OCI-LY1 (cell line): ENCODE measurements at regions not wholly inside any gene's neighbourhood (a gene's known extent, or its start where the extent isn't known, plus 50 kb on each side); places are given as distances from the start of the nearest gene placed in this dataset.

Experiments used
- H2AFZ ChIP-seq: fragments of 200-600 bp; sonication (generic), shearing (Covaris generic); 2 replicates; pipeline ENCODE4 v1.6.0; 2014; ENCODE audit warnings: antibody characterized with exemption, mild to moderate bottlenecking, low read length
- H3F3A ChIP-seq: fragments of 200-600 bp; sonication (generic), shearing (Covaris generic); 2 replicates; pipeline ENCODE4 v1.6.0; 2014; ENCODE audit warnings: mild to moderate bottlenecking, antibody characterized with exemption, low read length, moderate library complexity; ENCODE audit not compliant: insufficient read depth
- H3K27ac ChIP-seq: fragments of 200-600 bp; sonication (generic); 2 replicates; pipeline ENCODE4 v1.5.1; 2014; ENCODE audit warnings: low read length, mixed run types, mild to moderate bottlenecking, low read depth; ENCODE audit not compliant: poor library complexity, severe bottlenecking
- H3K27me3 ChIP-seq: fragments of 200-600 bp; sonication (generic); 2 replicates; pipeline ENCODE4 v1.6.0; 2014; ENCODE audit warnings: antibody characterized with exemption, mild to moderate bottlenecking, low read length, moderate library complexity; ENCODE audit not compliant: insufficient read depth
- H3K36me3 ChIP-seq: fragments of 200-600 bp; sonication (generic); 2 replicates; pipeline ENCODE4 v1.6.1; 2014; ENCODE audit warnings: mild to moderate bottlenecking, antibody characterized with exemption, low read length, moderate library complexity, mixed read lengths; ENCODE audit not compliant: insufficient read depth
- H3K4me1 ChIP-seq: fragments of 200-600 bp; sonication (generic); 2 replicates; pipeline ENCODE4 v1.5.1; 2014; ENCODE audit warnings: mild to moderate bottlenecking, low read length, moderate library complexity; ENCODE audit not compliant: insufficient read depth, severe bottlenecking
- H3K4me2 ChIP-seq: fragments of 200-600 bp; sonication (generic), shearing (Covaris generic); 2 replicates; pipeline ENCODE4 v1.6.1; 2014; ENCODE audit warnings: low read length
- H3K4me3 ChIP-seq: fragments of 200-600 bp; sonication (generic); 2 replicates; pipeline ENCODE4 v1.5.1; 2014; ENCODE audit warnings: low read length, low read depth, mild to moderate bottlenecking, mixed read lengths; ENCODE audit not compliant: poor library complexity, severe bottlenecking
- H3K79me2 ChIP-seq: fragments of 200-600 bp; shearing (Covaris generic); 2 replicates; pipeline ENCODE4 v1.6.1; 2016; ENCODE audit warnings: mixed run types, low read length, mixed read lengths; ENCODE audit not compliant: insufficient read depth
- H3K9ac ChIP-seq: fragments of 200-600 bp; sonication (generic), shearing (Covaris generic); 2 replicates; pipeline ENCODE4 v1.6.1; 2014; ENCODE audit warnings: mild to moderate bottlenecking, low read length, mixed read lengths
- H3K9me2 ChIP-seq: fragments of 200-600 bp; sonication (generic), shearing (Covaris generic); 2 replicates; pipeline ENCODE4 v1.6.1; 2014; ENCODE audit warnings: low read depth, mild to moderate bottlenecking, low read length, mixed read lengths
- H3K9me3 ChIP-seq: fragments of 200-600 bp; shearing (Covaris generic); 2 replicates; pipeline ENCODE4 v1.6.1; 2014; ENCODE audit warnings: low read length, mixed read lengths
- H4K20me1 ChIP-seq: fragments of 200-600 bp; sonication (generic), shearing (Covaris generic); 2 replicates; pipeline ENCODE4 v1.6.0; 2016; ENCODE audit warnings: mild to moderate bottlenecking, low read length; ENCODE audit not compliant: insufficient read depth
- CTCF ChIP-seq: fragments of 200-600 bp; sonication (generic), shearing (Covaris generic); IDR thresholded peaks from 2 replicates; pipeline ENCODE4 v1.5.1; 2017; ENCODE audit warnings: mild to moderate bottlenecking, antibody characterized with exemption, low read length, moderate library complexity, mixed read lengths
- EZH2 ChIP-seq: fragments of 200-600 bp; sonication (generic), shearing (Covaris generic); IDR thresholded peaks from 2 replicates; pipeline ENCODE4 v1.8.0; 2017; ENCODE audit warnings: borderline replicate concordance, mixed run types, mild to moderate bottlenecking, antibody characterized with exemption, low read length, moderate library complexity, mixed read lengths

GRCh38 chr5:15133456-15133965 is 261.9 kb upstream of the ANKH start:
- no peaks in the 10 kb centered on the region for H3K27me3 ChIP-seq
- H3K4me3 ChIP-seq: no peak overlapping the region
- H3F3A ChIP-seq: no peaks in the 10 kb centered on the region
- H3K27ac ChIP-seq: no peak overlapping the region
- no peak overlapping the region for H2AFZ ChIP-seq
- TF ChIP-seq CTCF: no peak
- no peak for TF ChIP-seq EZH2
- no peak overlapping the region for H3K9ac ChIP-seq
- H3K4me1 ChIP-seq: no peaks in the 10 kb centered on the region
- no peaks in the 10 kb centered on the region for H3K36me3 ChIP-seq
- no peak overlapping the region for H3K4me2 ChIP-seq
- no peaks in the 10 kb centered on the region for H4K20me1 ChIP-seq
- H3K9me2 ChIP-seq: no peaks in the 10 kb centered on the region
- no peaks in the 10 kb centered on the region for H3K9me3 ChIP-seq
- no peaks in the 10 kb centered on the region for H3K79me2 ChIP-seq

GRCh38 chr5:15132816-15133405 is 261.3 kb upstream of the ANKH start:
- Histone ChIP-seq H3K4me1 (no peaks in the 10 kb centered on the region), H4K20me1 (no peaks in the 10 kb centered on the region), H3K27me3 (no peaks in the 10 kb centered on the region), H2AFZ (no peak overlapping the region), H3K27ac (no peak overlapping the region), H3K79me2 (no peaks in the 10 kb centered on the region), H3K4me2 (no peak overlapping the region), H3F3A (no peaks in the 10 kb centered on the region), H3K4me3 (no peak overlapping the region), H3K9ac (no peak overlapping the region), H3K36me3 (no peaks in the 10 kb centered on the region), H3K9me2 (no peaks in the 10 kb centered on the region), H3K9me3 (no peaks in the 10 kb centered on the region)
- no peak for TF ChIP-seq EZH2
- no peak for TF ChIP-seq CTCF

- H4K20me1 ChIP-seq: no peaks in the 10 kb centered on the region
- no peak overlapping the region for H3K27ac ChIP-seq
- no peak overlapping the region for H3K4me3 ChIP-seq
- H3F3A ChIP-seq: no peaks in the 10 kb centered on the region
- TF ChIP-seq EZH2 (no peak), CTCF (no peak)
- H3K36me3 ChIP-seq: no peaks in the 10 kb centered on the region
- no peaks in the 10 kb centered on the region for H3K27me3 ChIP-seq
- no peaks in the 10 kb centered on the region for H3K9me2 ChIP-seq
- H3K9me3 ChIP-seq: no peaks in the 10 kb centered on the region
- no peaks in the 10 kb centered on the region for H3K4me1 ChIP-seq
- H2AFZ ChIP-seq: no peak overlapping the region
- H3K4me2 ChIP-seq: no peak overlapping the region
- no peak overlapping the region for H3K9ac ChIP-seq
- H3K79me2 ChIP-seq: no peaks in the 10 kb centered on the region
Observed at GRCh38 chr5:15131909-15132308, 260.3 kb upstream of the ANKH start.
